SU-DHL-6 (cell line): ENCODE measurements at regions not wholly inside any gene's neighbourhood (a gene's known extent, or its start where the extent isn't known, plus 50 kb on each side); places are given as distances from the start of the nearest gene placed in this dataset.

ENCODE experiments used
- CTCF ChIP-seq: fragments of 200-600 bp; sonication (generic); IDR thresholded peaks from one replicate; pipeline ENCODE4 v1.5.1; 2017; ENCODE audit warnings: antibody characterized with exemption, mild to moderate bottlenecking, low read length, moderate library complexity; ENCODE audit not compliant: insufficient read depth, poor library complexity, severe bottlenecking
- EZH2phosphoT487 ChIP-seq: fragments of 200-600 bp; sonication (generic), shearing (Covaris generic); conservative IDR thresholded peaks from 2 replicates; pipeline ENCODE4 v1.6.1; 2018; ENCODE audit warnings: mild to moderate bottlenecking, antibody characterized with exemption, low read length, moderate library complexity, mixed read lengths

GRCh38 chr19:28465371-28466086 lies 747.4 kb downstream of the UQCRFS1 start:
- no peak for TF ChIP-seq CTCF
- no peak for TF ChIP-seq EZH2phosphoT487
